Neural progenitor cell (in vitro differentiated cells): ENCODE measurements at regions not wholly inside any gene's neighbourhood (a gene's known extent, or its start where the extent isn't known, plus 50 kb on each side); places are given as distances from the start of the nearest gene placed in this dataset.

ENCODE experiments used
- DNase-seq: peaks from one replicate; pipeline ENCODE4 v3.0.0-alpha.2; 2016; ENCODE audit warnings: low spot score
- H2AFZ ChIP-seq: fragments of 200-600 bp; sonication (generic); replicated peaks from 2 replicates; pipeline ENCODE4 v1.6.1; 2016; ENCODE audit warnings: antibody characterized with exemption
- H3F3A ChIP-seq: fragments of 200-600 bp; sonication (generic); 2 replicates; pipeline ENCODE4 v1.6.1; 2016; ENCODE audit warnings: antibody characterized with exemption, low read depth
- H3K27ac ChIP-seq: fragments of 200-600 bp; sonication (generic); 2 replicates; pipeline ENCODE4 v1.5.1; 2016; ENCODE audit warnings: mild to moderate bottlenecking
- H3K27me3 ChIP-seq: fragments of 200-600 bp; sonication (generic); 2 replicates; pipeline ENCODE4 v1.6.1; 2016; ENCODE audit warnings: mild to moderate bottlenecking, moderate library complexity
- H3K36me3 ChIP-seq: fragments of 200-600 bp; sonication (generic); 2 replicates; pipeline ENCODE4 v1.5.1; 2016
- H3K4me1 ChIP-seq: fragments of 200-600 bp; sonication (generic); 2 replicates; pipeline ENCODE4 v1.6.1; 2016; ENCODE audit warnings: mixed run types
- H3K4me2 ChIP-seq: fragments of 200-600 bp; sonication (generic); 2 replicates; pipeline ENCODE4 v1.6.1; 2016
- H3K4me3 ChIP-seq: fragments of 200-600 bp; sonication (generic); 2 replicates; pipeline ENCODE4 v1.5.1; 2016
- H3K79me2 ChIP-seq: fragments of 200-600 bp; sonication (generic); 2 replicates; pipeline ENCODE4 v1.6.1; 2016; ENCODE audit warnings: low read depth
- H3K9ac ChIP-seq: fragments of 200-600 bp; sonication (generic); 2 replicates; pipeline ENCODE4 v1.6.1; 2016
- H3K9me3 ChIP-seq: fragments of 200-600 bp; sonication (generic); 2 replicates; pipeline ENCODE4 v1.5.1; 2016; ENCODE audit warnings: low read depth
- H4K20me1 ChIP-seq: fragments of 200-600 bp; sonication (generic); 2 replicates; pipeline ENCODE4 v1.6.1; 2016; ENCODE audit warnings: low read depth
- H3K27ac Mint-ChIP-seq: 3 replicates; pipeline ENCODE4 v1.8.0; 2021; ENCODE audit warnings: mixed read lengths
- H3K27me3 Mint-ChIP-seq: 2 replicates; pipeline ENCODE4 v1.8.0; 2022; ENCODE audit warnings: low read depth, mild to moderate bottlenecking, inconsistent platforms, moderate library complexity, mixed read lengths; ENCODE audit not compliant: insufficient read depth
- H3K36me3 Mint-ChIP-seq: 3 replicates; pipeline ENCODE4 v1.8.0; 2021; ENCODE audit warnings: mixed read lengths
- H3K4me1 Mint-ChIP-seq: 3 replicates; pipeline ENCODE4 v1.8.0; 2021; ENCODE audit warnings: mixed read lengths
- H3K4me3 Mint-ChIP-seq: 3 replicates; pipeline ENCODE4 v1.8.0; 2021; ENCODE audit warnings: mild to moderate bottlenecking, moderate library complexity, mixed read lengths
- H3K9me3 Mint-ChIP-seq: 3 replicates; pipeline ENCODE4 v1.8.0; 2020; ENCODE audit warnings: mixed read lengths
- EZH2 ChIP-seq: fragments of 200-600 bp; sonication (generic); IDR thresholded peaks from 2 replicates; pipeline ENCODE4 v1.6.1; 2017; ENCODE audit warnings: antibody characterized with exemption, mild to moderate bottlenecking, moderate library complexity
- EZH2phosphoT487 ChIP-seq: fragments of 200-600 bp; sonication (generic); IDR thresholded peaks from 2 replicates; pipeline ENCODE4 v1.6.1; 2017; ENCODE audit warnings: antibody characterized with exemption
- TF ChIP-seq, protein P1 (sequence below): fragments of 200-600 bp; sonication (generic); IDR thresholded peaks from 2 replicates; pipeline ENCODE4 v1.5.1; 2017; ENCODE audit warnings: antibody characterized with exemption, mild to moderate bottlenecking

GRCh38 chr21:30986965-30987364 is 51.3 kb downstream of the KRTAP19-8 start:
- Histone ChIP-seq H3K27me3 (no peaks in the 10 kb centered on the region), H3K9me3 (no peaks in the 10 kb centered on the region), H3K4me1 (peaks cover 3% of the 10 kb centered on the region), H4K20me1 (no peaks in the 10 kb centered on the region), H3K4me3 (no peak overlapping the region), H3K36me3 (no peaks in the 10 kb centered on the region), H3K9ac (no peak overlapping the region), H3K27ac (no peak overlapping the region), H2AFZ (no peak overlapping the region), H3K4me2 (no peak overlapping the region), H3F3A (no peaks in the 10 kb centered on the region), H3K79me2 (no peaks in the 10 kb centered on the region)
- no peaks in the 10 kb centered on the region for H3K4me1 Mint-ChIP-seq
- no peak for TF ChIP-seq EZH2
- TF ChIP-seq EZH2phosphoT487 = no peak
- TF ChIP-seq, protein P1, sequence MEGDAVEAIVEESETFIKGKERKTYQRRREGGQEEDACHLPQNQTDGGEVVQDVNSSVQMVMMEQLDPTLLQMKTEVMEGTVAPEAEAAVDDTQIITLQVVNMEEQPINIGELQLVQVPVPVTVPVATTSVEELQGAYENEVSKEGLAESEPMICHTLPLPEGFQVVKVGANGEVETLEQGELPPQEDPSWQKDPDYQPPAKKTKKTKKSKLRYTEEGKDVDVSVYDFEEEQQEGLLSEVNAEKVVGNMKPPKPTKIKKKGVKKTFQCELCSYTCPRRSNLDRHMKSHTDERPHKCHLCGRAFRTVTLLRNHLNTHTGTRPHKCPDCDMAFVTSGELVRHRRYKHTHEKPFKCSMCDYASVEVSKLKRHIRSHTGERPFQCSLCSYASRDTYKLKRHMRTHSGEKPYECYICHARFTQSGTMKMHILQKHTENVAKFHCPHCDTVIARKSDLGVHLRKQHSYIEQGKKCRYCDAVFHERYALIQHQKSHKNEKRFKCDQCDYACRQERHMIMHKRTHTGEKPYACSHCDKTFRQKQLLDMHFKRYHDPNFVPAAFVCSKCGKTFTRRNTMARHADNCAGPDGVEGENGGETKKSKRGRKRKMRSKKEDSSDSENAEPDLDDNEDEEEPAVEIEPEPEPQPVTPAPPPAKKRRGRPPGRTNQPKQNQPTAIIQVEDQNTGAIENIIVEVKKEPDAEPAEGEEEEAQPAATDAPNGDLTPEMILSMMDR = no peak
- H3K4me3 Mint-ChIP-seq = no peak overlapping the region
- no peaks in the 10 kb centered on the region for H3K9me3 Mint-ChIP-seq
- no peaks in the 10 kb centered on the region for H3K36me3 Mint-ChIP-seq
- peaks cover 4% of the 10 kb centered on the region for H3K27me3 Mint-ChIP-seq
- DNase-seq = no peak
- no peak overlapping the region for H3K27ac Mint-ChIP-seq

GRCh38 chr21:30984889-30985288 is 53.4 kb downstream of the KRTAP19-8 start:
- no peak overlapping the region for H3K9ac ChIP-seq
- no peak overlapping the region for H3K4me3 ChIP-seq
- no peaks in the 10 kb centered on the region for H3K79me2 ChIP-seq
- H3K36me3 ChIP-seq = no peaks in the 10 kb centered on the region
- Mint-ChIP-seq H3K4me1 (peaks cover 2% of the 10 kb centered on the region), H3K27ac (no peak overlapping the region), H3K27me3 (peaks cover 4% of the 10 kb centered on the region), H3K4me3 (no peak overlapping the region), H3K9me3 (no peaks in the 10 kb centered on the region), H3K36me3 (no peaks in the 10 kb centered on the region)
- no peaks in the 10 kb centered on the region for H3K27me3 ChIP-seq
- H3K9me3 ChIP-seq = no peaks in the 10 kb centered on the region
- H2AFZ ChIP-seq = no peak overlapping the region
- no peaks in the 10 kb centered on the region for H3K4me1 ChIP-seq
- DNase-seq = no peak
- H3K4me2 ChIP-seq = no peak overlapping the region
- TF ChIP-seq, protein P1 = no peak
- no peak for TF ChIP-seq EZH2
- no peak for TF ChIP-seq EZH2phosphoT487
- no peaks in the 10 kb centered on the region for H4K20me1 ChIP-seq
- H3F3A ChIP-seq = no peaks in the 10 kb centered on the region
- no peak overlapping the region for H3K27ac ChIP-seq

DNA sequence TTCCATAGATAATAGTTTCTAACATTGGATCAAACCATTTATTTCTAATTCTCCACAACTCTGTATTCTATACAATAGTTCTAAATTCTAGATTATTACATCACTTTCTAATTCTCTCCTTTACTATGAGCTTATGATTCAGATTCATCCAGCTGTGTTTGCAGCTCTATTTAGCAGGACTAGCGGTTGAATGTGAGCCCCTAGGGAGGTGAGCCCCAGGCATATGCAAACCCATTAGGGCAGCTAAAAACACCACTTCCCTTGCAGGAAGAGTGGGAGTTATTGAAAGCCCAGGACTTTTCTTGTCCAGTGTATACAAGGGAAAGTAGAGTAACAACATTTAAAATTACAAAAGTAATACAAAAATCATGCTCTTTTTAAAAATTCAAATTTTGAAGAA is 56.9 kb downstream of the KRTAP19-8 start:
- Histone ChIP-seq H3F3A (no peaks in the 10 kb centered on the region), H3K27me3 (no peaks in the 10 kb centered on the region), H3K27ac (no peak overlapping the region), H3K9me3 (no peaks in the 10 kb centered on the region), H3K79me2 (no peaks in the 10 kb centered on the region), H3K4me3 (no peak overlapping the region), H4K20me1 (no peaks in the 10 kb centered on the region), H3K4me1 (no peaks in the 10 kb centered on the region), H3K9ac (no peak overlapping the region), H2AFZ (no peak overlapping the region), H3K36me3 (no peaks in the 10 kb centered on the region), H3K4me2 (no peak overlapping the region)
- Mint-ChIP-seq H3K27me3 (no peaks in the 10 kb centered on the region), H3K9me3 (no peaks in the 10 kb centered on the region), H3K27ac (no peak overlapping the region), H3K4me1 (peaks cover 2% of the 10 kb centered on the region), H3K36me3 (no peaks in the 10 kb centered on the region), H3K4me3 (no peak overlapping the region)
- DNase-seq = no peak
- TF ChIP-seq EZH2 (no peak), EZH2phosphoT487 (no peak)
- TF ChIP-seq, protein P1 = no peak
